Stimulated activated CD4-positive, alpha-beta T cell treated with anti-CD3 and anti-CD28 coated beads, Interleukin-4, amount 100 ng/mL, for 1 hour (primary cell): ENCODE measurements at regions not wholly inside any gene's neighbourhood (a gene's known extent, or its start where the extent isn't known, plus 50 kb on each side); places are given as distances from the start of the nearest gene placed in this dataset.

Experiments used
- DNase-seq: peaks from one replicate; pipeline ENCODE4 v3.0.0-alpha.2; 2020

- no peak for DNase-seq
Observed at GRCh38 chr16:52872731-52873130, 180.0 kb downstream of the CHD9NB start.

- DNase-seq, result no peak
Observed at GRCh38 chr16:52871481-52871880, 181.2 kb downstream of the CHD9NB start.

- DNase-seq, result no peak
Observed at GRCh38 chr16:52869243-52869642, 183.5 kb downstream of the CHD9NB start.

- no peak for DNase-seq
Observed at GRCh38 chr16:52863000-52863399, 189.7 kb downstream of the CHD9NB start.

GRCh38 chr16:52861614-52862022 is 191.1 kb downstream of the CHD9NB start:
- no peak for DNase-seq

GRCh38 chr16:52855463-52855862 is 197.2 kb downstream of the CHD9NB start:
- no peak for DNase-seq

GRCh38 chr16:52852978-52853377 is 199.7 kb downstream of the CHD9NB start:
- DNase-seq, result no peak

GRCh38 chr16:52851211-52851740 is 201.4 kb downstream of the CHD9NB start:
- DNase-seq, result no peak

GRCh38 chr16:52843381-52843780 is 209.3 kb downstream of the CHD9NB start:
- DNase-seq, result no peak

GRCh38 chr16:52837251-52837650 is 215.4 kb downstream of the CHD9NB start:
- DNase-seq, result no peak

GRCh38 chr16:52834736-52835465 is 217.8 kb downstream of the CHD9NB start:
- DNase-seq, result no peak

GRCh38 chr16:52832771-52833170 is 219.9 kb downstream of the CHD9NB start:
- no peak for DNase-seq

GRCh38 chr16:52827456-52827855 is 225.2 kb downstream of the CHD9NB start:
- no peak for DNase-seq

- DNase-seq, result no peak
Observed at GRCh38 chr16:52825892-52826291, 226.8 kb downstream of the CHD9NB start.

- DNase-seq, result no peak
Observed at GRCh38 chr16:52819808-52820207, 232.9 kb downstream of the CHD9NB start.

- DNase-seq, result no peak
Observed at GRCh38 chr16:52819405-52819804, 233.3 kb downstream of the CHD9NB start.

GRCh38 chr16:52817696-52818095 is 235.0 kb downstream of the CHD9NB start:
- no peak for DNase-seq

- no peak for DNase-seq
Observed at GRCh38 chr16:52816993-52817392, 235.7 kb downstream of the CHD9NB start.

- no peak for DNase-seq
Observed at GRCh38 chr16:52812678-52813556, 239.8 kb downstream of the CHD9NB start.

GRCh38 chr16:52805559-52806168 is 247.0 kb downstream of the CHD9NB start:
- DNase-seq, result no peak

- no peak for DNase-seq
Observed at GRCh38 chr16:52800432-52800831, 252.3 kb downstream of the CHD9NB start.

GRCh38 chr16:52799149-52799548 is 252.2 kb upstream of the TOX3 start:
- DNase-seq, result no peak

GRCh38 chr16:52787709-52788108 is 240.8 kb upstream of the TOX3 start:
- no peak for DNase-seq
